OCI-LY1 (cell line): ENCODE measurements at regions not wholly inside any gene's neighbourhood (a gene's known extent, or its start where the extent isn't known, plus 50 kb on each side); places are given as distances from the start of the nearest gene placed in this dataset.

Source experiments
- EZH2 ChIP-seq: fragments of 200-600 bp; sonication (generic), shearing (Covaris generic); IDR thresholded peaks from 2 replicates; pipeline ENCODE4 v1.8.0; 2017; ENCODE audit warnings: borderline replicate concordance, mixed run types, mild to moderate bottlenecking, antibody characterized with exemption, low read length, moderate library complexity, mixed read lengths
- TF ChIP-seq, protein P1 (sequence below): fragments of 200-600 bp; sonication (generic), shearing (Covaris generic); IDR thresholded peaks from 2 replicates; pipeline ENCODE4 v1.5.1; 2017; ENCODE audit warnings: mild to moderate bottlenecking, antibody characterized with exemption, low read length, moderate library complexity, mixed read lengths

GRCh38 chr2:181397331-181397730, 59.9 kb upstream of the ITGA4 start:
- TF ChIP-seq, protein P1, sequence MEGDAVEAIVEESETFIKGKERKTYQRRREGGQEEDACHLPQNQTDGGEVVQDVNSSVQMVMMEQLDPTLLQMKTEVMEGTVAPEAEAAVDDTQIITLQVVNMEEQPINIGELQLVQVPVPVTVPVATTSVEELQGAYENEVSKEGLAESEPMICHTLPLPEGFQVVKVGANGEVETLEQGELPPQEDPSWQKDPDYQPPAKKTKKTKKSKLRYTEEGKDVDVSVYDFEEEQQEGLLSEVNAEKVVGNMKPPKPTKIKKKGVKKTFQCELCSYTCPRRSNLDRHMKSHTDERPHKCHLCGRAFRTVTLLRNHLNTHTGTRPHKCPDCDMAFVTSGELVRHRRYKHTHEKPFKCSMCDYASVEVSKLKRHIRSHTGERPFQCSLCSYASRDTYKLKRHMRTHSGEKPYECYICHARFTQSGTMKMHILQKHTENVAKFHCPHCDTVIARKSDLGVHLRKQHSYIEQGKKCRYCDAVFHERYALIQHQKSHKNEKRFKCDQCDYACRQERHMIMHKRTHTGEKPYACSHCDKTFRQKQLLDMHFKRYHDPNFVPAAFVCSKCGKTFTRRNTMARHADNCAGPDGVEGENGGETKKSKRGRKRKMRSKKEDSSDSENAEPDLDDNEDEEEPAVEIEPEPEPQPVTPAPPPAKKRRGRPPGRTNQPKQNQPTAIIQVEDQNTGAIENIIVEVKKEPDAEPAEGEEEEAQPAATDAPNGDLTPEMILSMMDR = no peak
- no peak for TF ChIP-seq EZH2
